Calu3 (cell line): ENCODE measurements at regions not wholly inside any gene's neighbourhood (a gene's known extent, or its start where the extent isn't known, plus 50 kb on each side); places are given as distances from the start of the nearest gene placed in this dataset.

ENCODE experiments used
- BruUV-seq: library from RNA; stranded (reverse); fragments of 400-500 nt; replicated peaks from 2 replicates; lab custom pipeline; 2021; lab: Mats Ljungman, UMichigan
- CTCF ChIA-PET: fragments of 300-600 bp; sonication (Branson Sonifier 250); formaldehyde crosslinking; loops from one replicate; lab custom pipeline; 2022; ENCODE audit warnings: antibody characterized with exemption; lab: Charles Lee
- DNase-seq: peaks from one replicate; pipeline ENCODE4 v3.0.0; 2022
- H3K27ac Mint-ChIP-seq: one replicate; pipeline ENCODE4 v1.8.0; 2022; ENCODE audit warnings: mixed read lengths; ENCODE audit not compliant: unreplicated experiment
- H3K27me3 Mint-ChIP-seq: one replicate; pipeline ENCODE4 v1.8.0; 2022; ENCODE audit warnings: mixed read lengths; ENCODE audit not compliant: unreplicated experiment
- H3K36me3 Mint-ChIP-seq: one replicate; pipeline ENCODE4 v1.8.0; 2022; ENCODE audit warnings: mild to moderate bottlenecking, moderate library complexity, mixed read lengths; ENCODE audit not compliant: insufficient read depth, unreplicated experiment
- H3K4me1 Mint-ChIP-seq: one replicate; pipeline ENCODE4 v1.8.0; 2022; ENCODE audit warnings: mild to moderate bottlenecking, low read depth, mixed read lengths; ENCODE audit not compliant: unreplicated experiment
- H3K4me3 Mint-ChIP-seq: one replicate; pipeline ENCODE4 v1.8.0; 2022; ENCODE audit warnings: mild to moderate bottlenecking, low read depth, moderate library complexity, mixed read lengths; ENCODE audit not compliant: unreplicated experiment
- H3K9me3 Mint-ChIP-seq: one replicate; pipeline ENCODE4 v1.8.0; 2022; ENCODE audit warnings: low read depth, mixed read lengths; ENCODE audit not compliant: unreplicated experiment
- intact Hi-C: fragments of 100-400 bp; cut with micrococcal nuclease; formaldehyde crosslinking; loops from one replicate; pipeline ENCODE4 v1.10.0; 2022; ENCODE audit not compliant: unreplicated experiment
- TF ChIP-seq, protein P1 (sequence below): fragments of 200-600 bp; IDR thresholded peaks from one replicate; pipeline ENCODE4 v1.8.0; 2022; ENCODE audit warnings: antibody characterized with exemption; ENCODE audit not compliant: unreplicated experiment

DNA sequence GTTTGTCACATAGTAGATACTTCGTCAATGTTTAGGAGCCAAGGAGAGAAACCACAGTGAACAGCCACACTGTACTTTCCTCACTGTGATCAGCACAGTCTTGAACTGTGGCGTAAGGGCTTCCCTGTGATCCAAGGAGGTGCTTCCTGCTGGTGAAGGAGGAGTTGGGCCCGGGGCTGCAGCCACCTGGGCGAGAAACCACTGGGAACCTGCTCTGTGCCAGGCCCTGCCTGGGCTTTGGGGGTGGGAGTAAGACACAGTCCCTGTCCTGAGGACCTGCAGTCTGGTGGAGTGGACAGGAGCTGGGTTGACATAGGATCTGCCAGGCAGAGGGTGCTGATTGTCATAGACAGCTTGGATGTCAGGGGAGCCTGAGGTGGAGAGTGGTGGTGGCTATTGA lies 60.5 kb upstream of the MRPS22 start:
- BruUV-seq = no TSS peak
- H3K27ac Mint-ChIP-seq = no peak overlapping the region
- H3K9me3 Mint-ChIP-seq = no peaks in the 10 kb centered on the region
- TF ChIP-seq, protein P1, sequence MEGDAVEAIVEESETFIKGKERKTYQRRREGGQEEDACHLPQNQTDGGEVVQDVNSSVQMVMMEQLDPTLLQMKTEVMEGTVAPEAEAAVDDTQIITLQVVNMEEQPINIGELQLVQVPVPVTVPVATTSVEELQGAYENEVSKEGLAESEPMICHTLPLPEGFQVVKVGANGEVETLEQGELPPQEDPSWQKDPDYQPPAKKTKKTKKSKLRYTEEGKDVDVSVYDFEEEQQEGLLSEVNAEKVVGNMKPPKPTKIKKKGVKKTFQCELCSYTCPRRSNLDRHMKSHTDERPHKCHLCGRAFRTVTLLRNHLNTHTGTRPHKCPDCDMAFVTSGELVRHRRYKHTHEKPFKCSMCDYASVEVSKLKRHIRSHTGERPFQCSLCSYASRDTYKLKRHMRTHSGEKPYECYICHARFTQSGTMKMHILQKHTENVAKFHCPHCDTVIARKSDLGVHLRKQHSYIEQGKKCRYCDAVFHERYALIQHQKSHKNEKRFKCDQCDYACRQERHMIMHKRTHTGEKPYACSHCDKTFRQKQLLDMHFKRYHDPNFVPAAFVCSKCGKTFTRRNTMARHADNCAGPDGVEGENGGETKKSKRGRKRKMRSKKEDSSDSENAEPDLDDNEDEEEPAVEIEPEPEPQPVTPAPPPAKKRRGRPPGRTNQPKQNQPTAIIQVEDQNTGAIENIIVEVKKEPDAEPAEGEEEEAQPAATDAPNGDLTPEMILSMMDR = no peak
- CTCF ChIA-PET = no interaction called here
- no peak overlapping the region for H3K4me3 Mint-ChIP-seq
- peaks cover 14% of the 10 kb centered on the region for H3K27me3 Mint-ChIP-seq
- intact Hi-C loops = no loop called here
- peaks cover 10% of the 10 kb centered on the region for H3K4me1 Mint-ChIP-seq
- DNase-seq = no peak
- no peaks in the 10 kb centered on the region for H3K36me3 Mint-ChIP-seq

DNA sequence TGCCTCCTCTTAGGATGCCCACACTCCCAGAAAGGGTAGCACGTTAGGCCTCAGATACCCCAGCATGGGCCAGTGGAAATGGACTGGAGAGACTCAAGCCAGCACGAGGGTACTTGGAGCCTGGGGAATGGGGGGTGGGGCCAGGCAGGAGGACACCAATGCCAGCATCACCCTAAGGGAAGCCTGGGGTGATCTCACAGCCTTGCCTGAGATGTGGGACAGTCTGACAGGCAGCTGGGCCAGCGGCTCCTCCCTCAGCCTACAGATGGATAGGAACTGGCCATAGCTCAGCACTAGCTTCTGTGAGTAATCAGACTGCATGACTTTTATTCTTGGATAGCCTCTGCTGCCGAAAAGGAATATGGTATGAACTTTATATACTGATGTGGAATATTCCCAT lies 59.6 kb upstream of the MRPS22 start:
- peaks cover 10% of the 10 kb centered on the region for H3K4me1 Mint-ChIP-seq
- H3K4me3 Mint-ChIP-seq = no peak overlapping the region
- H3K27ac Mint-ChIP-seq = no peak overlapping the region
- H3K36me3 Mint-ChIP-seq = no peaks in the 10 kb centered on the region
- H3K9me3 Mint-ChIP-seq = no peaks in the 10 kb centered on the region
- no peak for DNase-seq
- peaks cover 14% of the 10 kb centered on the region for H3K27me3 Mint-ChIP-seq
- TF ChIP-seq, protein P1 = no peak
- CTCF ChIA-PET = interaction anchor here (0.5 to 1.1 kb wide), 4 partner anchors 13 to 1159 kb away, joined by 3 to 8 read pairs (median 5); no protein-coding TSS in a partner anchor
- no TSS peak for BruUV-seq
- intact Hi-C loops = no loop called here

DNA sequence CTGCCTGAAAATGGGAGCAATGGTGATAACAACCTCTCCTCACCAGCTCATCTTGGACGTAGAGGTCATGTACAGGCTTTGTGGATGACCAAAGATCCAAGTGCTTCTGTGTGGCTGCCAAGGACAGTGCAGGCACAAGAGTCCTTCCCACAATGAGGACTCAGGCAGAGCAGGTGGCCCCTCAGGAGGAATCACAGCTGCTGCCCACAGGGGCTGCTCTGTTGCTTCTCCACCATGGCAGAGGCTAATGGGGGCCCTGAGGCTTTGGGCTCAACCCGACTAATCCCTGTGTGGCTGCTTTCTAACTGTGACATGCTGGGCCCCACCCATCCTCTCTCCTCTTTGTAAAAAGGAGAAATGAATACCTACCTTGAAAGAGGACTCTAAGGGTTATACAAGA lies 58.1 kb upstream of the MRPS22 start:
- H3K27ac Mint-ChIP-seq = no peak overlapping the region
- BruUV-seq = no TSS peak
- no peaks in the 10 kb centered on the region for H3K4me1 Mint-ChIP-seq
- no peaks in the 10 kb centered on the region for H3K9me3 Mint-ChIP-seq
- TF ChIP-seq, protein P1 = no peak
- H3K36me3 Mint-ChIP-seq = no peaks in the 10 kb centered on the region
- intact Hi-C loops = no loop called here
- peaks cover 14% of the 10 kb centered on the region for H3K27me3 Mint-ChIP-seq
- CTCF ChIA-PET = interaction anchor here (0.6 kb wide), 1 partner anchor 10 kb away, joined by 3 read pairs; no protein-coding TSS in a partner anchor
- no peak overlapping the region for H3K4me3 Mint-ChIP-seq
- DNase-seq = no peak

DNA sequence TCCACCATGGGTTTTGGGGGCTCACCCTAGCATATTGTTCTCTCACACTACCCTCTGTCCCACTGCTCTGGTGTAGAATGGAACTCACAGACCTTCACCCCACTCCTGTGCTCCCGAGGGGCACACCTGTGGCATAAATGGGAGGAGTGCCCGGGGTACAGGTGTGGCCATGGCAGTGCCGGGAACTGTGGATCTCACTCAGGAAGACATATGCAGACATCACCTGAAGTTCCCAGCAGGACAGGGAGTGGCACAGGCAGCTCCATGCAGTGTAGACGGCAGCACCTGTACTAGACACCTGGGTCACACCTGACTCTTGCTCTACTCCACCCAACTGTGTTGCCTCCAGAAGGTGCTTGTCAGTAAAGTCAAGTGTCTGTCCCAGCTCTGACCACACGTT lies 57.6 kb upstream of the MRPS22 start:
- Mint-ChIP-seq H3K36me3 (no peaks in the 10 kb centered on the region), H3K9me3 (no peaks in the 10 kb centered on the region), H3K4me1 (no peaks in the 10 kb centered on the region), H3K4me3 (no peak overlapping the region), H3K27ac (no peak overlapping the region), H3K27me3 (peaks cover 14% of the 10 kb centered on the region)
- TF ChIP-seq, protein P1 = no peak
- BruUV-seq = no TSS peak
- CTCF ChIA-PET = no interaction called here
- intact Hi-C loops = no loop called here
- DNase-seq = no peak
